Activated CD8-positive, alpha-beta memory T cell treated with anti-CD3 and anti-CD28 coated beads for 36 hours (primary cell): ENCODE measurements at regions not wholly inside any gene's neighbourhood (a gene's known extent, or its start where the extent isn't known, plus 50 kb on each side); places are given as distances from the start of the nearest gene placed in this dataset.

ENCODE experiments used
- CTCF ChIA-PET: fragments of 350-600 bp; sonication (Branson Sonifier 250); formaldehyde crosslinking; loops from one replicate; lab custom pipeline; 2021; ENCODE audit warnings: antibody characterized with exemption; lab: Charles Lee
- POLR2A ChIA-PET: fragments of 350-600 bp; sonication (Branson Sonifier 250); formaldehyde crosslinking; loops from one replicate; lab custom pipeline; 2021; ENCODE audit warnings: antibody characterized with exemption; lab: Charles Lee

- ChIA-PET POLR2A (no interaction called here), CTCF (no interaction called here)
These were observed 248.6 kb downstream of the OPA1 start for GRCh38 chr3:193841581-193841980.

DNA sequence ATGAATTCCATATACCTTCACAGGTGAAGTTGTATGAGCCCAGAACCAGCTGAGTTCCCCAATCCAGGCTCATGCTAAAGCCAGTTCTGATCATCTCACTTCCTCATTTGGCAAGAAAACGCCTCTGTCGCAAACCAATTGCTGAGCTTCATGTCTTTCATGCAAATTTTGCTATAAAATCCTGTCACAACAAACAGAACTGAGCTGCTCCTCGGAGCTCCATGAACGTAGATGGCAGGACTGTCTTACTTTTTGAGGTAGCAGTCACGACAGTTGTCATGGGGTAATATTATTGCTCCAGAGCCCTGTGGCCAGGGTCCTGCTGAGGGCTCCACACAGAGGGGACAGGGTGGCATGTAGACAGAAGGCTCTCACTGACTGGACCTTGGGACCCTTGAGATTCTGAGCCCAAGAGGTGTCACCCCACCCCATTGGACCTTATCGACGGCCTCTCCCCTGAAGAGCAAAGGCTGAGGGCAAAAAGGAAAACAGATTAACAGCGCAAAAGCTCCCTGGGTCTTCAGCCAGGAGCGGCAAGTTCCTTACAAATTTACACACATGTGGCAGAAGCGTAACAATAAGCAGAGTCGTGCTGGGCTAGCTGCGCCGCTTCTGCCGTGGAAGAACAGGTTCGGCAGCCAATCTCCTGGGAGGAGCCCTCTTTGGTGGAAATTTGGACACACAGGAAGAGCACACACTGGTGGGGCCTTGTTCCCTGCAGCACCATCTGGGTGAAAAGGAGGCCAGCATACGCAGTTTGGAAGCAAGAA, 249.2 kb downstream of the OPA1 start:
- CTCF ChIA-PET: no interaction called here
- POLR2A ChIA-PET: no interaction called here

GRCh38 chr3:193842832-193843473, 249.9 kb downstream of the OPA1 start:
- CTCF ChIA-PET: no interaction called here
- POLR2A ChIA-PET: no interaction called here

DNA sequence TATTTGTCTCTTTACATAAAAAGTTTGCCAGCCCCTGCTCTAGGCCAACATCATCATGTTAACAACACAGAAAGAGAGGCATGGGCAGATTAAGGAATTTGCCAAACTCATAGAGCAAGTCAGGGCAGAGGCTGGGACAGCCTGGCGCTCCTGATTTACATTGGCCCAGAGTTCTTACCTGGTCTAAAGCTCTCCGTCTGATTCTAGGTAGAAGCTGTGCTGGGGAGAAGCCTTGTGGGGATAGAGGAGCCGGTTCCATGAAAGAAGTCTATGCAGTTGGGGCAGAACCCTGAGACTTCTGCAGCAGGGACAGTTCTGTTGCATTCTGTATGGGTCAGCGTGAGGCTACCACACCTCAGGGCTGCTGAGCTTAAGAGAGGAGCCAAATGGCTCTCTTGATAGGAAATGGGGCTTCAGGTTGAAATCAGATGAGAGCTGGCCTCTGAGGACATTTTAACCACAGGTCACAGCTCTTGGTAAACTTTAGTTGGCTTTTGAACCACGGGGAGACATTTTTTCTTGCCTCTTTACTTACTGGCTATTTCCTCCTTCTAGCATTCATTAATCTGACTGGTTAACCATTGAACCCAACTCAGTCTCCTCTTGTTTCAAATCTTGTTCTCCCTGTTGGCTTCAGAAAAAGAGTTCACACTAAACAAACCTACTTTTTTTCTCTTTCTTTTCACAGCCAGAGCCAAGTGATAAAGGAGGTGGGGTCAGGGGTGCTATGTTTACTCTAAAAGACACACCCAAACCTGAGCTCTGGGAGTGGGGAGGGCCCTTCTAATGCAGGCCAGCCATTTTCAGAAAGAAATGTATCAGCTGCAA, 250.7 kb downstream of the OPA1 start:
- CTCF ChIA-PET: no interaction called here
- POLR2A ChIA-PET: no interaction called here

GRCh38 chr3:193844472-193844871, 251.5 kb downstream of the OPA1 start:
- ChIA-PET POLR2A (no interaction called here), CTCF (no interaction called here)

GRCh38 chr3:193845144-193845543, 252.1 kb downstream of the OPA1 start:
- ChIA-PET POLR2A (no interaction called here), CTCF (no interaction called here)

- POLR2A ChIA-PET: no interaction called here
- CTCF ChIA-PET: no interaction called here
These were observed 253.6 kb downstream of the OPA1 start for GRCh38 chr3:193846569-193846968.

DNA sequence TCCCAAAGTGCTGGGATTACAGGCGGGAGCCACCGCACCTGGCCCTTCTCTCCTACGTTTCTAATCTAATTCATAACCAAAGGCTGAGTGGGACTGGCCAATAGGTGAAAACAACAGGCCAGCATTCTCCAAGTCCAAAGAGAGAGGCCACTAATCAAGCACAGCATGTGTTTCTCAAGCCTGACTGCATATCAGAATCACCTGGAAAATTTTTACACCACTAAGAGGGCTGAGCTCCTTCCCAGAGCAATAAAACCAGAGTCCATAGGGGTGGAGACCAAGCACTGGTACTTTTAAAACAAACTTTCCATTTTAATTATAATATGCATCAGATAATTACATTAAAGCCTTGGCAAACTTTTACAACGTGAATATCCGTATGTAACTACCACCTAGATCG, 254.4 kb downstream of the OPA1 start:
- ChIA-PET CTCF (no interaction called here), POLR2A (no interaction called here)

- POLR2A ChIA-PET: no interaction called here
- CTCF ChIA-PET: no interaction called here
These were observed 255.5 kb downstream of the OPA1 start for GRCh38 chr3:193848547-193848946.

GRCh38 chr3:193850084-193850619, 257.1 kb downstream of the OPA1 start:
- ChIA-PET POLR2A (no interaction called here), CTCF (no interaction called here)

DNA sequence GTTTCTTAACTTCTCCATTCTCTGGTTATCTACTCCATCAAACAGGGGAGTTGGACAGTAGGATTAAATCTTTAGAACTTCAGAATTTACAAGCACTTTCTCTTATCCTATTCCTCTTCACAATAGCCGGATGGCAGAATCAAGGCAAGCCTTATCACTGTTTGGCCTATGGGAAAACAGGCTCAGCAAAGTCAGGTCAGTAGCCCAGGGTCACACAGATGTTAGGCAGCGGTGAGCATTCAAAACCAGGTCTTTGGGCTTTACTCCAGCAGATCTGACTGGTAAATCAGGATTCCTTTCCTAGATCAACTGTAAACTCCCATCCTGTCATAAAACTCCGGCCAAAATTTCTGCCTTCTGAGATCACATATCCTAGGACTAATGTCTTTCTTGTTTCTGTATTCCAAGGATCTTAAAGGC, 258.4 kb downstream of the OPA1 start:
- ChIA-PET CTCF (no interaction called here), POLR2A (no interaction called here)

GRCh38 chr3:193851941-193852674, 259.1 kb downstream of the OPA1 start:
- CTCF ChIA-PET: no interaction called here
- POLR2A ChIA-PET: no interaction called here

GRCh38 chr3:193852901-193853300, 259.9 kb downstream of the OPA1 start:
- ChIA-PET POLR2A (no interaction called here), CTCF (no interaction called here)

GRCh38 chr3:193853511-193854219, 260.7 kb downstream of the OPA1 start:
- CTCF ChIA-PET: no interaction called here
- POLR2A ChIA-PET: interaction anchor here (0.5 kb wide), 1 partner anchor 249 kb away, joined by 3 read pairs; no protein-coding TSS in a partner anchor

DNA sequence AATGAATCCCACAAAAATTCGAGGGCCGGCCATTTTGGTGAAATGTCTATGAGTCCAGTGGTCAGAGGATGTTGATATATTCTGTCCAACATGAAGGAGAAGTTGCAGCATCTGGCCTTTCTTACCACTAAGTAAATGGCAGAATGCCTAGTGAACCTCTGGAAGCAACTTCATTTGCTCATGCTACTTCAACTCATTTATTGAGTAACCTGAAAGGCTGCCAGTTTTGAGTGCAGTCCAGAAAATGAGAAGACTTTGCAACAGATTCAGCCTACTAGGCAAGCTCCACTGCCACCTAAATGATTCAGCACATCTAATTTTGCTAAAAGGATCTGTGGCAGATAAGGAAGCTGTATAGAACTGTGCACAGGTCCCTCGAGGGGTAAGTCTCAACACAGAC, 265.0 kb downstream of the OPA1 start:
- ChIA-PET POLR2A (no interaction called here), CTCF (no interaction called here)

GRCh38 chr3:193859195-193859594, 266.2 kb downstream of the OPA1 start:
- CTCF ChIA-PET: no interaction called here

DNA sequence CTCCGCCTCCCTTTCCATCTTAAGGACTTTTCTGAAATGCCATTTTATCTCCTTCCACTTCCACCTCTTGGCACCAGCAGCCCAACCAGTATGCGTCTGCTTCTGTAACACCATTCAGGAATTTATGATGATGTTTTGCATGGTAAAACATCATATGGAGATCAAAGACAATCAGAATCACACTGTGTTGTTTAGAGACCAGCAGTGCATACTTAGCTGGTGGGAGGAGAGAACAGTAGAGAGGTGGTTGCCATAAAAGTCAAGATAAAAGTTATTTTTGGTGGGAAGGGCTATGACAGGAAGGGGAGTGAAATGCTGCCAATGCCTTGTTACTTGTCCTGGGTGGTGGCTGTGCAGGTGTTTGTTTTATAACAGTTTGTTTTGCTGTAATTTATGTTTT, 268.0 kb downstream of the OPA1 start:
- POLR2A ChIA-PET: no interaction called here
- CTCF ChIA-PET: no interaction called here

More at GRCh38 chr3:193859195-193859594, 266.2 kb downstream of the OPA1 start:
- POLR2A ChIA-PET: no interaction called here

DNA sequence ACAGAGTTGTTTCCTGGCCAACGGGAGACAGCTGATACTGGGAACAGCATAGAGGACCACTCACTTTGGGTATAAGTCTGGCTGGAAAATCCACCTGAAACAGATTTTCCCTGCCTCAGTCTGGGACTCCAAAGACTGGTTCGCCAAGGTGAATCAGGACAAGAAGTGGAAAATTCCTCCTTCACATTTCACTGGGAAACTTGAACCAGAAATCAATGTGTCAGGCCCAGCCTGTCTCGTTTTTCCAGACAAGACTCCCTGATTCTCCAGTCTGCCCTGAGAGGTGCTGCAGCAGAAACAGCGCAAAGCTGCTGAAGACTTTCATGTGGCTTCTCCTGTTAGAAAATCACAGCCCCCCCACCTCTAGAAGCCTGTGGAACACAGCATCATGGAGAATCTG, 269.8 kb downstream of the OPA1 start:
- CTCF ChIA-PET: no interaction called here
- POLR2A ChIA-PET: no interaction called here
